HepG2 (cell line): ENCODE measurements at regions not wholly inside any gene's neighbourhood (a gene's known extent, or its start where the extent isn't known, plus 50 kb on each side); places are given as distances from the start of the nearest gene placed in this dataset.

Experiments
- ATAC-seq: fragments of 200-7000 bp; cut with Tn5 transposase; 3 replicates; pipeline ENCODE4 v1.9.1; 2020; ENCODE audit warnings: mild to moderate bottlenecking, moderate library complexity
- BruUV-seq: library from RNA; stranded (reverse); fragments of 400-500 nt; replicated peaks from 2 replicates; lab custom pipeline; 2021; lab: Mats Ljungman, UMichigan
- CTCF ChIA-PET: fragments of 300-600 bp; formaldehyde crosslinking; extraction: SDS; loops from one replicate; lab custom pipeline; 2021; ENCODE audit warnings: low total read pairs, inconsistent platforms, low intra/inter-chr PET ratio; lab: Yijun Ruan, JAX
- POLR2A ChIA-PET: fragments of 350-600 bp; sonication (Branson Sonifier 250); formaldehyde crosslinking; loops from one replicate; lab custom pipeline; 2020; ENCODE audit warnings: antibody characterized with exemption, inconsistent platforms; lab: Yijun Ruan, JAX
- DNase-seq: peaks from one replicate; pipeline ENCODE4 v3.0.0-alpha.2; 2015; ENCODE audit warnings: low spot score
- FAIRE-seq: peaks from 3 replicates; lab custom pipeline; 2011; peaks lifted over from hg19 to GRCh38; lab: Jason Lieb, UNC
- H2AFZ ChIP-seq: one replicate; pipeline ENCODE4 v1.6.1; 2011; ENCODE audit warnings: low read length, inconsistent platforms
- H3K27ac ChIP-seq: fragments of 300-600 bp; 3 replicates; pipeline ENCODE4 v1.8.0; 2011; ENCODE audit warnings: mixed run types, mild to moderate bottlenecking, mixed read lengths, low read length, inconsistent platforms; ENCODE audit not compliant: insufficient read depth; ENCODE audit errors: extremely low read length
- H3K27me3 ChIP-seq, 2 experiments: fragments of 200-600 bp in 1 of 2; 2 replicates in 1 of 2; 3 replicates in 1 of 2; pipeline versions ENCODE4 v1.6.0 to v1.8.0; 2011; ENCODE audit warnings: low read length in 2 of 2, mild to moderate bottlenecking in 2 of 2, moderate library complexity in 2 of 2, inconsistent platforms in 1 of 2; ENCODE audit not compliant: insufficient read depth in 2 of 2, control insufficient read depth in 1 of 2
- H3K36me3 ChIP-seq, 2 experiments: fragments of 200-600 bp in 1 of 2; replicated peaks in 1 of 2; 2 replicates in 1 of 2; 3 replicates in 1 of 2; pipeline versions ENCODE4 v1.5.1 to v1.8.0; 2011; ENCODE audit warnings: low read length in 2 of 2, inconsistent platforms in 1 of 2; ENCODE audit not compliant: insufficient read depth in 2 of 2, control insufficient read depth in 1 of 2
- H3K4me1 ChIP-seq: 2 replicates; pipeline ENCODE4 v1.5.1; 2012; ENCODE audit warnings: low read length, inconsistent platforms; ENCODE audit not compliant: insufficient read depth
- H3K4me2 ChIP-seq: 2 replicates; pipeline ENCODE4 v1.6.0; 2011; ENCODE audit warnings: low read depth, low read length, inconsistent platforms
- H3K4me3 ChIP-seq, 3 experiments: fragments of 200-600 bp in 1 of 3; sonication (generic), shearing (Covaris generic) in 1 of 3; replicated peaks in 1 of 3; 2 replicates each; pipeline ENCODE4 v1.5.1; 2011 to 2016; ENCODE audit warnings: low read length in 3 of 3, inconsistent platforms in 2 of 3, low read depth in 2 of 3, mild to moderate bottlenecking in 2 of 3, control low read depth in 1 of 3, mixed read lengths in 1 of 3; ENCODE audit not compliant: insufficient read depth in 1 of 3
- H3K79me2 ChIP-seq: one replicate; pipeline ENCODE4 v1.6.1; 2011; ENCODE audit warnings: low read length, inconsistent platforms; ENCODE audit not compliant: insufficient read depth
- H3K9ac ChIP-seq: 2 replicates; pipeline ENCODE4 v1.6.0; 2011; ENCODE audit warnings: mild to moderate bottlenecking, low read depth, low read length, inconsistent platforms; ENCODE audit not compliant: insufficient read depth
- H3K9me3 ChIP-seq: 2 replicates; pipeline ENCODE4 v1.5.1; 2012; ENCODE audit warnings: mild to moderate bottlenecking, low read length
- H4K20me1 ChIP-seq: 2 replicates; pipeline ENCODE4 v1.6.0; 2011; ENCODE audit warnings: inconsistent platforms, mild to moderate bottlenecking, low read length, moderate library complexity; ENCODE audit not compliant: insufficient read depth
- ELF1 ChIP-seq: sonication (generic); formaldehyde crosslinking; IDR thresholded peaks from 2 replicates; pipeline ENCODE4 v1.4.0; 2020; ENCODE audit warnings: missing genetic modification reagents
- IRX3 ChIP-seq: sonication (generic); formaldehyde crosslinking; IDR thresholded peaks from 2 replicates; pipeline ENCODE4 v1.8.1; 2023; ENCODE audit warnings: mild to moderate bottlenecking, low read depth, missing genetic modification reagents, borderline replicate concordance
- KIAA2018 ChIP-seq: sonication (generic); formaldehyde crosslinking; IDR thresholded peaks from 2 replicates; pipeline ENCODE4 v1.5.0; 2020; ENCODE audit warnings: mild to moderate bottlenecking, missing genetic modification reagents, borderline replicate concordance
- MXD1 ChIP-seq: sonication (generic); formaldehyde crosslinking; IDR thresholded peaks from 2 replicates; pipeline ENCODE4 v1.4.0; 2020; ENCODE audit warnings: mild to moderate bottlenecking, missing genetic modification reagents
- NFIC ChIP-seq: IDR thresholded peaks from 2 replicates; pipeline ENCODE4 v1.6.1; 2012; ENCODE audit warnings: mild to moderate bottlenecking, low read length, inconsistent platforms
- NFYC ChIP-seq: IDR thresholded peaks from 2 replicates; pipeline ENCODE4 v1.6.1; 2016; ENCODE audit warnings: missing genetic modification reagents, missing compliant biosample characterization
- POLR2AphosphoS5 ChIP-seq: IDR thresholded peaks from 2 replicates; pipeline ENCODE4 v1.6.1; 2012; ENCODE audit warnings: low read depth, low read length
- YY1 ChIP-seq: IDR thresholded peaks from 2 replicates; pipeline ENCODE4 v1.6.1; 2011; ENCODE audit warnings: low read length, low read depth, moderate library complexity, mild to moderate bottlenecking; ENCODE audit not compliant: insufficient read depth, insufficient replicate concordance
- ZFP90 ChIP-seq: sonication (generic); formaldehyde crosslinking; IDR thresholded peaks from 2 replicates; pipeline ENCODE4 v1.8.0; 2022; ENCODE audit warnings: missing genetic modification reagents, mild to moderate bottlenecking, inconsistent platforms, borderline replicate concordance
- ZNF354B ChIP-seq: sonication (generic); formaldehyde crosslinking; IDR thresholded peaks from 2 replicates; pipeline ENCODE4 v1.8.0; 2022; ENCODE audit warnings: mild to moderate bottlenecking, missing genetic modification reagents
- ZNF709 ChIP-seq: sonication (generic); formaldehyde crosslinking; IDR thresholded peaks from 2 replicates; pipeline ENCODE4 v1.5.0; 2020; ENCODE audit warnings: mild to moderate bottlenecking, missing genetic modification reagents
- ZNF891 ChIP-seq: sonication (generic); formaldehyde crosslinking; IDR thresholded peaks from 2 replicates; pipeline ENCODE4 v1.5.0; 2020; ENCODE audit warnings: mild to moderate bottlenecking, missing genetic modification reagents
- WGBS: methylation state at CpG from one replicate; pipeline ENCODE4 v1.1.6; 2017; ENCODE audit warnings: low lambda C conversion rate; 5-methylcytosine and 5-hydroxymethylcytosine counted together
- in situ Hi-C: cut with HindIII; loops from 2 replicates; pipeline ENCODE4 v1.10.0; 2017; ENCODE audit warnings: low pct_unique_long_range_greater_than_20kb; ENCODE audit not compliant: extremely low pct_ligation_motif_present
- intact Hi-C: fragments of 100-400 bp; cut with micrococcal nuclease; formaldehyde crosslinking; loops from one replicate; pipeline ENCODE4 v1.10.0; 2022; ENCODE audit not compliant: unreplicated experiment

GRCh38 chr5:152337484-152337883 is 67.6 kb downstream of the NMUR2 start:
- H3K79me2 ChIP-seq = no peaks in the 10 kb centered on the region
- H2AFZ ChIP-seq = no peak overlapping the region
- no peaks in the 10 kb centered on the region for H4K20me1 ChIP-seq
- DNase-seq = no peak
- FAIRE-seq = no peak
- no peak overlapping the region for H3K4me2 ChIP-seq
- no peaks in the 10 kb centered on the region for H3K27me3 ChIP-seq
- H3K36me3 ChIP-seq = no peaks in the 10 kb centered on the region
- no peak overlapping the region for H3K4me3 ChIP-seq
- H3K27ac ChIP-seq = no peak overlapping the region
- in situ Hi-C loops (no loop called here), intact Hi-C loops (no loop called here)
- TF ChIP-seq NFIC (no peak), ELF1 (CRISPR knock-in tag) (no peak), MXD1 (CRISPR knock-in tag) (no peak), ZNF891 (CRISPR knock-in tag) (no peak), ZNF354B (CRISPR knock-in tag) (no peak), IRX3 (CRISPR knock-in tag) (no peak), NFYC (no peak)
- H3K9ac ChIP-seq = no peak overlapping the region
- CTCF ChIA-PET = no interaction called here
- H3K9me3 ChIP-seq = no peaks in the 10 kb centered on the region
- POLR2A ChIA-PET = no interaction called here
- no peaks in the 10 kb centered on the region for H3K4me1 ChIP-seq
- no TSS peak for BruUV-seq
- ATAC-seq = no peak

DNA sequence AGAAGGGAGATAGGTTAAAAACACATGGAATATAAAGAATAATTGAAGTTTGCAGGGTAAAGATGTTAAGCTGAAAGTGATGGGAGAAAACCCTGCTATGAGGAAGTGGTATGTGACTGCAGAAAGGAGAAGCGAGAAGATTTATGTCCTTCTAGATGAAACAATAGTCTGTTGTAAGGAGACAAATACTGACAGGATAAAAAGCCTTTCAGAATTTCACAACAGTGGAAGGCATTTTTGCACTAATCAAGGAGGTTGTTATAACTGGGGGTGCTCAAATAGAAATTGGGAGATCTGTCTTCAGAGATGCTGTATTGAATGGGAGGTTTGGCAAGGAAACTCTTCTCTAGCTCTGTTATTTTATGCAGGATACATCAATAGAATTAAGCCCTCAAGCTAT is 69.6 kb downstream of the NMUR2 start:
- H3K9ac ChIP-seq = no peak overlapping the region
- WGBS = 36% methylated on average over 1 of the region's 1 CpG
- H3K4me2 ChIP-seq = no peak overlapping the region
- DNase-seq (no peak), FAIRE-seq (no peak), ATAC-seq (no peak)
- H3K4me1 ChIP-seq = no peaks in the 10 kb centered on the region
- H3K79me2 ChIP-seq = no peaks in the 10 kb centered on the region
- H4K20me1 ChIP-seq = no peaks in the 10 kb centered on the region
- no TSS peak for BruUV-seq
- H3K9me3 ChIP-seq = no peaks in the 10 kb centered on the region
- no peaks in the 10 kb centered on the region for H3K36me3 ChIP-seq
- intact Hi-C loops = no loop called here
- H2AFZ ChIP-seq = no peak overlapping the region
- no peaks in the 10 kb centered on the region for H3K27me3 ChIP-seq
- H3K4me3 ChIP-seq = no peak overlapping the region
- POLR2A ChIA-PET = no interaction called here
- no peak overlapping the region for H3K27ac ChIP-seq
- CTCF ChIA-PET = no interaction called here
- in situ Hi-C loops = no loop called here
- TF ChIP-seq ZFP90 (CRISPR knock-in tag) (no peak), ZNF709 (CRISPR knock-in tag) (no peak), KIAA2018 (CRISPR knock-in tag) (no peak), YY1 (no peak), POLR2AphosphoS5 (no peak)
